ENCODE measurements at regions not wholly inside any gene's neighbourhood (a gene's known extent, or its start where the extent isn't known, plus 50 kb on each side); places are given as distances from the start of the nearest gene placed in this dataset.

GRCh38 chr2:239508261-239508660, 107.4 kb upstream of the HDAC4 start:
- intact Hi-C loops (cut with micrococcal nuclease) (no loop called here), dilution Hi-C loops (cut with MboI; ENCODE audit: extremely low pct_ligation_motif_present, low sequenced_read_pairs) (no loop called here)
- H3K4me2 ChIP-seq (ENCODE audit: insufficient read depth, low read length) = no peak overlapping the region
- H3K4me3 ChIP-seq (replicated peaks in 1 of 3; ENCODE audit: insufficient read depth in 1 of 3, low read depth in 1 of 3, low read length in 3 of 3) = no peak overlapping the region
- H3K27ac ChIP-seq (ENCODE audit: insufficient read depth, low read depth, low read length) = no peak overlapping the region
- no peaks in the 10 kb centered on the region for H4K20me1 ChIP-seq (replicated peaks; ENCODE audit: control insufficient read depth, extremely low read depth, insufficient read depth, low read length)
- H2AFZ ChIP-seq (ENCODE audit: low read depth, low read length) = no peak overlapping the region
- BruUV-seq (replicated peaks) = no TSS peak
- no peak for TF ChIP-seq JUN (IDR thresholded peaks at IDR 0.05; ENCODE audit: borderline replicate concordance, insufficient read depth, insufficient read length, low read depth)
- peaks cover 3% of the 10 kb centered on the region for H3K9me3 ChIP-seq (replicated peaks; ENCODE audit: control insufficient read depth, insufficient read depth, low read length)
- H3K4me1 ChIP-seq (ENCODE audit: control insufficient read depth, extremely low read depth, insufficient read depth, low read length) = no peaks in the 10 kb centered on the region
- DNase-seq (ENCODE audit: low read depth, low spot score) = no peak
- no peak overlapping the region for H3K9ac ChIP-seq (replicated peaks; ENCODE audit: extremely low read depth, insufficient read depth, low read length)
- no peaks in the 10 kb centered on the region for H3K9me1 ChIP-seq (replicated peaks; ENCODE audit: control insufficient read depth, extremely low read depth, insufficient read depth, low read length)
- H3K36me3 ChIP-seq (ENCODE audit: control insufficient read depth in 2 of 2, extremely low read depth in 1 of 2, insufficient read depth in 2 of 2, low read length in 2 of 2) = no peaks in the 10 kb centered on the region
- no peaks in the 10 kb centered on the region for H3K79me2 ChIP-seq (ENCODE audit: control insufficient read depth, insufficient read depth, low read length)
- POLR2A ChIA-PET = no interaction called here
- no peak for FAIRE-seq
- CTCF ChIA-PET = no interaction called here
- no peaks in the 10 kb centered on the region for H3K27me3 ChIP-seq (ENCODE audit: control insufficient read depth in 2 of 2, insufficient read depth in 2 of 2, low read length in 2 of 2)

- H3K4me3 ChIP-seq (replicated peaks in 1 of 3; ENCODE audit: insufficient read depth in 1 of 3, low read depth in 1 of 3, low read length in 3 of 3) = no peak overlapping the region
- intact Hi-C loops (cut with micrococcal nuclease) = no loop called here
- FAIRE-seq (no peak), DNase-seq (ENCODE audit: low read depth, low spot score) (no peak)
- ChIA-PET POLR2A (no interaction called here), CTCF (no interaction called here)
- dilution Hi-C loops (cut with MboI; ENCODE audit: extremely low pct_ligation_motif_present, low sequenced_read_pairs) = no loop called here
- no peaks in the 10 kb centered on the region for H3K36me3 ChIP-seq (ENCODE audit: control insufficient read depth in 2 of 2, extremely low read depth in 1 of 2, insufficient read depth in 2 of 2, low read length in 2 of 2)
- H3K9me3 ChIP-seq (replicated peaks; ENCODE audit: control insufficient read depth, insufficient read depth, low read length) = peaks cover 3% of the 10 kb centered on the region
- H3K9me1 ChIP-seq (replicated peaks; ENCODE audit: control insufficient read depth, extremely low read depth, insufficient read depth, low read length) = no peaks in the 10 kb centered on the region
- H3K9ac ChIP-seq (replicated peaks; ENCODE audit: extremely low read depth, insufficient read depth, low read length) = no peak overlapping the region
- TF ChIP-seq, protein P1, sequence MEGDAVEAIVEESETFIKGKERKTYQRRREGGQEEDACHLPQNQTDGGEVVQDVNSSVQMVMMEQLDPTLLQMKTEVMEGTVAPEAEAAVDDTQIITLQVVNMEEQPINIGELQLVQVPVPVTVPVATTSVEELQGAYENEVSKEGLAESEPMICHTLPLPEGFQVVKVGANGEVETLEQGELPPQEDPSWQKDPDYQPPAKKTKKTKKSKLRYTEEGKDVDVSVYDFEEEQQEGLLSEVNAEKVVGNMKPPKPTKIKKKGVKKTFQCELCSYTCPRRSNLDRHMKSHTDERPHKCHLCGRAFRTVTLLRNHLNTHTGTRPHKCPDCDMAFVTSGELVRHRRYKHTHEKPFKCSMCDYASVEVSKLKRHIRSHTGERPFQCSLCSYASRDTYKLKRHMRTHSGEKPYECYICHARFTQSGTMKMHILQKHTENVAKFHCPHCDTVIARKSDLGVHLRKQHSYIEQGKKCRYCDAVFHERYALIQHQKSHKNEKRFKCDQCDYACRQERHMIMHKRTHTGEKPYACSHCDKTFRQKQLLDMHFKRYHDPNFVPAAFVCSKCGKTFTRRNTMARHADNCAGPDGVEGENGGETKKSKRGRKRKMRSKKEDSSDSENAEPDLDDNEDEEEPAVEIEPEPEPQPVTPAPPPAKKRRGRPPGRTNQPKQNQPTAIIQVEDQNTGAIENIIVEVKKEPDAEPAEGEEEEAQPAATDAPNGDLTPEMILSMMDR (IDR thresholded peaks at IDR 0.05; ENCODE audit: extremely low read depth in 1 of 2, insufficient read depth in 1 of 2, low read depth in 1 of 2, low read length in 2 of 2) = no peak
- no peak for TF ChIP-seq JUN (IDR thresholded peaks at IDR 0.05; ENCODE audit: borderline replicate concordance, insufficient read depth, insufficient read length, low read depth)
- no peak for TF ChIP-seq MYC (IDR thresholded peaks at IDR 0.05; ENCODE audit: low read depth, low read length)
- BruUV-seq (replicated peaks) = no TSS peak
- H4K20me1 ChIP-seq (replicated peaks; ENCODE audit: control insufficient read depth, extremely low read depth, insufficient read depth, low read length) = no peaks in the 10 kb centered on the region
- no peaks in the 10 kb centered on the region for H3K27me3 ChIP-seq (ENCODE audit: control insufficient read depth in 2 of 2, insufficient read depth in 2 of 2, low read length in 2 of 2)
- no peaks in the 10 kb centered on the region for H3K4me1 ChIP-seq (ENCODE audit: control insufficient read depth, extremely low read depth, insufficient read depth, low read length)
- no peaks in the 10 kb centered on the region for H3K79me2 ChIP-seq (ENCODE audit: control insufficient read depth, insufficient read depth, low read length)
- H3K27ac ChIP-seq (ENCODE audit: insufficient read depth, low read depth, low read length) = no peak overlapping the region
- no peak overlapping the region for H2AFZ ChIP-seq (ENCODE audit: low read depth, low read length)
- no peak overlapping the region for H3K4me2 ChIP-seq (ENCODE audit: insufficient read depth, low read length)
Measured at GRCh38 chr2:239507576-239508258, 106.9 kb upstream of the HDAC4 start.
